ENCODE measurements at regions not wholly inside any gene's neighbourhood (a gene's known extent, or its start where the extent isn't known, plus 50 kb on each side); places are given as distances from the start of the nearest gene placed in this dataset.

GRCh38 chr6:6534399-6534798 is 54.1 kb upstream of the LY86 start:
- TF ChIP-seq CTCF (conservative IDR thresholded peaks at IDR 0.05 in 1 of 2, IDR thresholded peaks at IDR 0.05 in 1 of 2; ENCODE audit: extremely low read depth in 1 of 2, insufficient read depth in 1 of 2, low read depth in 1 of 2, low read length in 2 of 2) (no peak), EZH2 (IDR thresholded peaks at IDR 0.05; ENCODE audit: borderline replicate concordance, low read length) (no peak)
